PC-9 (cell line): ENCODE measurements at regions not wholly inside any gene's neighbourhood (a gene's known extent, or its start where the extent isn't known, plus 50 kb on each side); places are given as distances from the start of the nearest gene placed in this dataset.
"Not testable (repeated sequence)": the region's sequence is repeated elsewhere in the genome, so short reads cannot be mapped to it uniquely, and the experiment has no call there.

Experiments used
- BruUV-seq: library from RNA; stranded (reverse); fragments of 400-500 nt; replicated peaks from 2 replicates; lab custom pipeline; 2021; lab: Mats Ljungman, UMichigan
- CTCF ChIA-PET: fragments of 300-600 bp; sonication (Branson Sonifier 250); formaldehyde crosslinking; loops from one replicate; lab custom pipeline; 2022; ENCODE audit warnings: antibody characterized with exemption; lab: Charles Lee
- POLR2A ChIA-PET: fragments of 300-600 bp; sonication (Branson Sonifier 250); formaldehyde crosslinking; loops from one replicate; lab custom pipeline; 2022; ENCODE audit warnings: antibody characterized with exemption; ENCODE audit not compliant: unreplicated experiment; lab: Charles Lee
- DNase-seq, 2 experiments: peaks; one replicate each; pipeline versions ENCODE4 v3.0.0 to v3.0.0-alpha.2; 2015 to 2022; ENCODE audit warnings: mixed read lengths in 1 of 2
- H2AFZ ChIP-seq: fragments of 200-600 bp; sonication (generic); 2 replicates; pipeline ENCODE4 v1.8.1; 2017; ENCODE audit warnings: antibody characterized with exemption
- H3F3A ChIP-seq: fragments of 200-600 bp; sonication (generic); 2 replicates; pipeline ENCODE4 v1.8.1; 2017; ENCODE audit warnings: antibody characterized with exemption, mild to moderate bottlenecking, low read depth; ENCODE audit not compliant: insufficient read depth
- H3K27ac ChIP-seq: fragments of 200-600 bp; sonication (generic); 2 replicates; pipeline ENCODE4 v1.6.1; 2016; ENCODE audit warnings: mixed run types
- H3K27me3 ChIP-seq: fragments of 200-600 bp; sonication (generic); 2 replicates; pipeline ENCODE4 v1.6.1; 2016; ENCODE audit warnings: low read depth, mixed run types; ENCODE audit not compliant: insufficient read depth
- H3K36me3 ChIP-seq: fragments of 200-600 bp; sonication (generic); 2 replicates; pipeline ENCODE4 v1.6.1; 2016; ENCODE audit warnings: low read depth, mixed run types
- H3K4me1 ChIP-seq: fragments of 200-600 bp; sonication (generic); replicated peaks from 2 replicates; pipeline ENCODE4 v1.6.1; 2016; ENCODE audit warnings: mixed run types; ENCODE audit not compliant: insufficient read depth
- H3K4me2 ChIP-seq: fragments of 200-600 bp; sonication (generic); 2 replicates; pipeline ENCODE4 v1.6.1; 2017; ENCODE audit warnings: mixed run types
- H3K4me3 ChIP-seq: fragments of 200-600 bp; sonication (generic); 2 replicates; pipeline ENCODE4 v1.6.1; 2016; ENCODE audit warnings: mixed run types
- H3K79me2 ChIP-seq: fragments of 200-600 bp; sonication (generic); 2 replicates; pipeline ENCODE4 v1.6.1; 2017; ENCODE audit warnings: low read depth, mixed run types
- H3K9me2 ChIP-seq: fragments of 200-600 bp; sonication (generic); 2 replicates; pipeline ENCODE4 v1.8.1; 2017; ENCODE audit warnings: mild to moderate bottlenecking; ENCODE audit not compliant: insufficient read depth
- H3K9me3 ChIP-seq: fragments of 200-600 bp; sonication (generic); 2 replicates; pipeline ENCODE4 v1.8.1; 2016; ENCODE audit warnings: low read depth; ENCODE audit not compliant: insufficient read depth
- H4K20me1 ChIP-seq: fragments of 200-600 bp; sonication (generic); 2 replicates; pipeline ENCODE4 v1.8.1; 2017; ENCODE audit not compliant: insufficient read depth
- EZH2 ChIP-seq: fragments of 200-600 bp; sonication (generic); IDR thresholded peaks from 2 replicates; pipeline ENCODE4 v1.8.0; 2017; ENCODE audit warnings: antibody characterized with exemption, low read depth
- intact Hi-C: fragments of 100-400 bp; cut with micrococcal nuclease; formaldehyde crosslinking; loops from one replicate; pipeline ENCODE4 v1.10.0; 2022; ENCODE audit not compliant: unreplicated experiment
- TF ChIP-seq, protein P1 (sequence below): fragments of 200-600 bp; sonication (generic); conservative IDR thresholded peaks from 2 replicates; pipeline ENCODE4 v1.6.1; 2017; ENCODE audit warnings: mixed run types, antibody characterized with exemption, mild to moderate bottlenecking, moderate library complexity

- TF ChIP-seq, protein P1, sequence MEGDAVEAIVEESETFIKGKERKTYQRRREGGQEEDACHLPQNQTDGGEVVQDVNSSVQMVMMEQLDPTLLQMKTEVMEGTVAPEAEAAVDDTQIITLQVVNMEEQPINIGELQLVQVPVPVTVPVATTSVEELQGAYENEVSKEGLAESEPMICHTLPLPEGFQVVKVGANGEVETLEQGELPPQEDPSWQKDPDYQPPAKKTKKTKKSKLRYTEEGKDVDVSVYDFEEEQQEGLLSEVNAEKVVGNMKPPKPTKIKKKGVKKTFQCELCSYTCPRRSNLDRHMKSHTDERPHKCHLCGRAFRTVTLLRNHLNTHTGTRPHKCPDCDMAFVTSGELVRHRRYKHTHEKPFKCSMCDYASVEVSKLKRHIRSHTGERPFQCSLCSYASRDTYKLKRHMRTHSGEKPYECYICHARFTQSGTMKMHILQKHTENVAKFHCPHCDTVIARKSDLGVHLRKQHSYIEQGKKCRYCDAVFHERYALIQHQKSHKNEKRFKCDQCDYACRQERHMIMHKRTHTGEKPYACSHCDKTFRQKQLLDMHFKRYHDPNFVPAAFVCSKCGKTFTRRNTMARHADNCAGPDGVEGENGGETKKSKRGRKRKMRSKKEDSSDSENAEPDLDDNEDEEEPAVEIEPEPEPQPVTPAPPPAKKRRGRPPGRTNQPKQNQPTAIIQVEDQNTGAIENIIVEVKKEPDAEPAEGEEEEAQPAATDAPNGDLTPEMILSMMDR, result no peak
- TF ChIP-seq EZH2, result no peak
- Histone ChIP-seq H3K9me3 (no peaks in the 10 kb centered on the region; the same call in 1 of the 2 replicates), H3K27ac (no peak overlapping the region), H3K79me2 (no peaks in the 10 kb centered on the region), H3K27me3 (0 out of 2 replicates have a peak, but pooled peaks cover 5% of the 10 kb centered on the region), H3K9me2 (no peaks in the 10 kb centered on the region), H3K4me2 (no peak overlapping the region), H4K20me1 (no peaks in the 10 kb centered on the region), H3K36me3 (no peaks in the 10 kb centered on the region), H3K4me1 (no peaks in the 10 kb centered on the region), H3K4me3 (no peak overlapping the region), H2AFZ (no peak overlapping the region), H3F3A (no peaks in the 10 kb centered on the region)
- CTCF ChIA-PET, result no interaction called here
- no peak for DNase-seq
- BruUV-seq, result no TSS peak
- POLR2A ChIA-PET, result no interaction called here
- intact Hi-C loops, result no loop called here
Measured at GRCh38 chr11:112705148-112705547, 256.1 kb upstream of the NCAM1 start.

- CTCF ChIA-PET, result no interaction called here
- no peak overlapping the region for H3K27ac ChIP-seq
- no peaks in the 10 kb centered on the region for H3K36me3 ChIP-seq
- no peaks in the 10 kb centered on the region for H3K79me2 ChIP-seq
- no TSS peak for BruUV-seq
- intact Hi-C loops, result no loop called here
- H2AFZ ChIP-seq, result no peak overlapping the region
- no peak overlapping the region for H3K4me3 ChIP-seq
- H3K27me3 ChIP-seq, result 0 out of 2 replicates have a peak, but pooled peaks cover 6% of the 10 kb centered on the region
- DNase-seq, result no peak
- no peak overlapping the region for H3K4me2 ChIP-seq
- H4K20me1 ChIP-seq, result no peaks in the 10 kb centered on the region
- no peaks in the 10 kb centered on the region for H3F3A ChIP-seq
- POLR2A ChIA-PET, result no interaction called here
- H3K9me3 ChIP-seq, result no peaks in the 10 kb centered on the region; the same call in 1 of the 2 replicates
- TF ChIP-seq, protein P1, result no peak
- no peaks in the 10 kb centered on the region for H3K9me2 ChIP-seq
- H3K4me1 ChIP-seq, result no peaks in the 10 kb centered on the region
Measured at GRCh38 chr11:112706863-112707262, 254.4 kb upstream of the NCAM1 start.

- BruUV-seq, H3K27ac ChIP-seq, H3K27me3 ChIP-seq, POLR2A ChIA-PET, DNase-seq, H3F3A ChIP-seq, H3K9me2 ChIP-seq, H3K36me3 ChIP-seq, H3K4me3 ChIP-seq, H3K4me2 ChIP-seq, H3K4me1 ChIP-seq, H4K20me1 ChIP-seq, CTCF ChIA-PET, H3K9me3 ChIP-seq, H3K79me2 ChIP-seq, H2AFZ ChIP-seq: not testable (repeated sequence)
- intact Hi-C loops, result loop anchor here (5.0 kb wide), 1 partner anchor 363 kb away; no protein-coding TSS in a partner anchor
Measured at GRCh38 chr11:112714340-112714739, 246.9 kb upstream of the NCAM1 start.

- intact Hi-C loops, result no loop called here
- Histone ChIP-seq H2AFZ (no peak overlapping the region), H3K36me3 (no peaks in the 10 kb centered on the region), H3K4me3 (no peak overlapping the region), H3K79me2 (no peaks in the 10 kb centered on the region), H3F3A (no peaks in the 10 kb centered on the region), H3K9me2 (no peaks in the 10 kb centered on the region), H3K27me3 (peaks cover 7% of the 10 kb centered on the region; the same call in 1 of the 2 replicates), H3K27ac (no peak overlapping the region), H4K20me1 (no peaks in the 10 kb centered on the region), H3K4me2 (no peak overlapping the region), H3K9me3 (no peaks in the 10 kb centered on the region), H3K4me1 (no peaks in the 10 kb centered on the region)
- BruUV-seq, result no TSS peak
- ChIA-PET POLR2A (no interaction called here), CTCF (no interaction called here)
- TF ChIP-seq, protein P1, result no peak
- TF ChIP-seq EZH2, result no peak
- no peak for DNase-seq
Measured at GRCh38 chr11:112715056-112715455, 246.2 kb upstream of the NCAM1 start.
